IMR-90 (cell line): ENCODE measurements at regions not wholly inside any gene's neighbourhood (a gene's known extent, or its start where the extent isn't known, plus 50 kb on each side); places are given as distances from the start of the nearest gene placed in this dataset.

Experiments used
- ATAC-seq: fragments of 200-7000 bp; cut with Tn5 transposase; 2 replicates; pipeline ENCODE4 v1.9.1; 2020; ENCODE audit warnings: low read depth, mild to moderate bottlenecking, moderate library complexity
- BruUV-seq: library from RNA; stranded (reverse); fragments of 400-500 nt; replicated peaks from 2 replicates; lab custom pipeline; 2021; lab: Mats Ljungman, UMichigan
- CTCF ChIA-PET: fragments of 300-600 bp; formaldehyde crosslinking; extraction: SDS; loops from one replicate; lab custom pipeline; 2021; ENCODE audit warnings: antibody characterized with exemption; lab: Yijun Ruan, JAX
- POLR2A ChIA-PET: fragments of 300-600 bp; sonication (Branson Sonifier 250); formaldehyde crosslinking; loops from one replicate; lab custom pipeline; 2022; ENCODE audit warnings: antibody characterized with exemption; ENCODE audit not compliant: unreplicated experiment; lab: Charles Lee
- DNase-seq: peaks from one replicate; pipeline ENCODE4 v3.0.0; 2013
- H2AFZ ChIP-seq: replicated peaks from 2 replicates; pipeline ENCODE3; 2013; ENCODE audit warnings: low read length, mild to moderate bottlenecking; ENCODE audit not compliant: poor library complexity
- H2AK5ac ChIP-seq: 2 replicates; pipeline ENCODE4 v1.6.1; 2013; ENCODE audit warnings: low read depth, low read length, inconsistent platforms
- H2AK9ac ChIP-seq: replicated peaks from 2 replicates; pipeline ENCODE3; 2013; ENCODE audit warnings: mild to moderate bottlenecking, low read depth, low read length, moderate library complexity; ENCODE audit not compliant: poor library complexity
- H2BK120ac ChIP-seq: 2 replicates; pipeline ENCODE4 v1.6.1; 2013; ENCODE audit warnings: low read depth, low read length, inconsistent platforms
- H2BK15ac ChIP-seq: 3 replicates; pipeline ENCODE4 v1.6.1; 2013; ENCODE audit warnings: low read depth, low read length, inconsistent platforms
- H2BK20ac ChIP-seq: 2 replicates; pipeline ENCODE4 v1.6.1; 2013; ENCODE audit warnings: low read depth, mild to moderate bottlenecking, inconsistent platforms, low read length, moderate library complexity
- H2BK5ac ChIP-seq: 2 replicates; pipeline ENCODE4 v1.6.1; 2013; ENCODE audit warnings: mild to moderate bottlenecking, low read depth, low read length, inconsistent platforms; ENCODE audit not compliant: poor library complexity, severe bottlenecking
- H3K14ac ChIP-seq: replicated peaks from 2 replicates; pipeline ENCODE4 v1.6.1; 2013; ENCODE audit warnings: low read depth, low read length, inconsistent platforms
- H3K18ac ChIP-seq: 2 replicates; pipeline ENCODE4 v1.6.1; 2013; ENCODE audit warnings: low read depth, low read length, control low read depth
- H3K23ac ChIP-seq: 2 replicates; pipeline ENCODE4 v1.6.1; 2013; ENCODE audit warnings: low read depth, low read length, inconsistent platforms
- H3K27ac ChIP-seq: 2 replicates; pipeline ENCODE4 v1.5.1; 2013; ENCODE audit warnings: mild to moderate bottlenecking, control low read depth, low read length; ENCODE audit not compliant: insufficient read depth
- H3K27me3 ChIP-seq: 2 replicates; pipeline ENCODE4 v1.6.1; 2013; ENCODE audit warnings: low read length; ENCODE audit not compliant: control insufficient read depth, insufficient read depth
- H3K36me3 ChIP-seq: 2 replicates; pipeline ENCODE4 v1.6.1; 2013; ENCODE audit warnings: low read length, mixed read lengths; ENCODE audit not compliant: control insufficient read depth, insufficient read depth
- H3K4ac ChIP-seq: 2 replicates; pipeline ENCODE4 v1.6.1; 2013; ENCODE audit warnings: low read depth, low read length, inconsistent platforms
- H3K4me1 ChIP-seq: 2 replicates; pipeline ENCODE4 v1.6.1; 2013; ENCODE audit warnings: low read length, mixed read lengths; ENCODE audit not compliant: control insufficient read depth, insufficient read depth
- H3K4me2 ChIP-seq: 2 replicates; pipeline ENCODE4 v1.6.1; 2013; ENCODE audit warnings: low read depth, mild to moderate bottlenecking, control low read depth, low read length, moderate library complexity
- H3K4me3 ChIP-seq: 2 replicates; pipeline ENCODE4 v1.5.1; 2013; ENCODE audit warnings: low read depth, mild to moderate bottlenecking, control low read depth, low read length, moderate library complexity; ENCODE audit not compliant: insufficient read depth
- H3K56ac ChIP-seq: 2 replicates; pipeline ENCODE4 v1.6.1; 2013; ENCODE audit warnings: low read length, inconsistent platforms; ENCODE audit not compliant: insufficient read depth; ENCODE audit errors: extremely low read depth
- H3K79me1 ChIP-seq, 2 experiments: 2 replicates each; pipeline ENCODE4 v1.6.1; 2013; ENCODE audit warnings: low read length in 2 of 2, inconsistent platforms in 1 of 2, low read depth in 1 of 2
- H3K9ac ChIP-seq: 2 replicates; pipeline ENCODE4 v1.6.1; 2013; ENCODE audit warnings: low read depth, low read length, control low read depth
- H3K9me1 ChIP-seq: 2 replicates; pipeline ENCODE4 v1.6.1; 2013; ENCODE audit warnings: low read length, inconsistent platforms; ENCODE audit not compliant: insufficient read depth
- H3K9me3 ChIP-seq: 2 replicates; pipeline ENCODE4 v1.6.1; 2013; ENCODE audit warnings: low read length; ENCODE audit not compliant: control insufficient read depth, insufficient read depth
- H4K20me1 ChIP-seq: 2 replicates; pipeline ENCODE4 v1.6.1; 2013; ENCODE audit warnings: low read length, inconsistent platforms; ENCODE audit not compliant: insufficient read depth
- H4K5ac ChIP-seq: 2 replicates; pipeline ENCODE4 v1.6.1; 2013; ENCODE audit warnings: mild to moderate bottlenecking, low read depth, low read length, control low read depth
- H4K8ac ChIP-seq, 2 experiments: 2 replicates each; pipeline ENCODE4 v1.6.1; 2013; ENCODE audit warnings: low read depth in 2 of 2, low read length in 2 of 2, control low read depth in 1 of 2, inconsistent platforms in 1 of 2
- H4K91ac ChIP-seq: 2 replicates; pipeline ENCODE4 v1.6.1; 2013; ENCODE audit warnings: low read depth, low read length, inconsistent platforms; ENCODE audit not compliant: insufficient read depth
- BHLHE40 ChIP-seq: fragments of 150-350 bp; IDR thresholded peaks from 2 replicates; pipeline ENCODE4 v1.6.1; 2016; ENCODE audit warnings: mild to moderate bottlenecking, low read depth, low read length
- CEBPB ChIP-seq: IDR thresholded peaks from 2 replicates; pipeline ENCODE4 v1.6.1; 2012; ENCODE audit warnings: low read depth, low read length, improper control_type of control experiment
- CHD1 ChIP-seq: IDR thresholded peaks from 2 replicates; pipeline ENCODE4 v1.6.1; 2012; ENCODE audit warnings: low read depth, low read length, improper control_type of control experiment
- FOS ChIP-seq: fragments of 150-350 bp; IDR thresholded peaks from 2 replicates; pipeline ENCODE4 v1.6.1; 2016; ENCODE audit warnings: low read depth, low read length
- MAFK ChIP-seq: IDR thresholded peaks from 2 replicates; pipeline ENCODE4 v1.6.1; 2012; ENCODE audit warnings: low read depth, low read length, improper control_type of control experiment
- MAZ ChIP-seq: IDR thresholded peaks from 2 replicates; pipeline ENCODE4 v1.6.1; 2012; ENCODE audit warnings: low read depth, mild to moderate bottlenecking, low read length, improper control_type of control experiment, moderate library complexity, borderline replicate concordance
- MXI1 ChIP-seq: IDR thresholded peaks from 2 replicates; pipeline ENCODE4 v1.6.1; 2012; ENCODE audit warnings: low read depth, mild to moderate bottlenecking, low read length, moderate library complexity, borderline replicate concordance
- NFE2L2 ChIP-seq: fragments of 150-350 bp; IDR thresholded peaks from 2 replicates; pipeline ENCODE4 v1.6.1; 2016; ENCODE audit warnings: low read depth, mild to moderate bottlenecking, low read length
- POLR2A ChIP-seq: IDR thresholded peaks from 2 replicates; pipeline ENCODE4 v1.6.1; 2012; ENCODE audit warnings: mild to moderate bottlenecking, low read depth, low read length
- RAD21 ChIP-seq: IDR thresholded peaks from 2 replicates; pipeline ENCODE4 v1.6.1; 2012; ENCODE audit warnings: low read length, improper control_type of control experiment
- RCOR1 ChIP-seq: IDR thresholded peaks from 2 replicates; pipeline ENCODE4 v1.6.1; 2012; ENCODE audit warnings: mild to moderate bottlenecking, low read length, improper control_type of control experiment; ENCODE audit not compliant: insufficient replicate concordance
- RFX5 ChIP-seq: IDR thresholded peaks from 2 replicates; pipeline ENCODE4 v1.8.0; 2012; ENCODE audit warnings: low read depth, mild to moderate bottlenecking, low read length, moderate library complexity
- SMC3 ChIP-seq: fragments of 150-350 bp; IDR thresholded peaks from 2 replicates; pipeline ENCODE4 v1.6.1; 2016; ENCODE audit warnings: low read depth, mild to moderate bottlenecking, antibody characterized with exemption, low read length, moderate library complexity
- WGBS, 2 experiments: methylation state at CpG; one replicate each; pipeline versions ENCODE4 v1.1.5 to v1.1.7; 2013; ENCODE audit warnings: missing lambda C conversion rate in 2 of 2; ENCODE audit not compliant: insufficient read length in 1 of 2; ENCODE audit errors: extremely low coverage in 2 of 2; 5-methylcytosine and 5-hydroxymethylcytosine counted together
- dilution Hi-C: fragments of 300-500 bp; cut with HindIII; formaldehyde crosslinking; loops from one replicate; pipeline ENCODE4 v1.14.3; 2018; ENCODE audit warnings: low sequenced_read_pairs; ENCODE audit not compliant: unreplicated experiment
- in situ Hi-C: fragments of 300-500 bp; cut with MboI; formaldehyde crosslinking; loops from 3 replicates; pipeline ENCODE4 v1.14.3; 2019; ENCODE audit warnings: low sequenced_read_pairs, inconsistent platforms, mixed read lengths
- intact Hi-C: fragments of 100-400 bp; cut with micrococcal nuclease; formaldehyde crosslinking; loops from 2 replicates; pipeline ENCODE4 v1.10.0; 2022
- TF ChIP-seq, protein P1 (sequence below): fragments of 150-350 bp; IDR thresholded peaks from 2 replicates; pipeline ENCODE4 v1.6.1; 2016; ENCODE audit warnings: low read depth, mild to moderate bottlenecking, low read length, moderate library complexity, borderline replicate concordance
- TF ChIP-seq, protein P2 (sequence below): fragments of 150-350 bp; IDR thresholded peaks from 2 replicates; pipeline ENCODE4 v1.6.1; 2017; ENCODE audit warnings: mild to moderate bottlenecking, antibody characterized with exemption, low read length, low read depth
- TF ChIP-seq, protein P3 (sequence below): conservative IDR thresholded peaks from 2 replicates; pipeline ENCODE4 v1.5.1; 2012; ENCODE audit warnings: mild to moderate bottlenecking, low read depth, low read length, improper control_type of control experiment

DNA sequence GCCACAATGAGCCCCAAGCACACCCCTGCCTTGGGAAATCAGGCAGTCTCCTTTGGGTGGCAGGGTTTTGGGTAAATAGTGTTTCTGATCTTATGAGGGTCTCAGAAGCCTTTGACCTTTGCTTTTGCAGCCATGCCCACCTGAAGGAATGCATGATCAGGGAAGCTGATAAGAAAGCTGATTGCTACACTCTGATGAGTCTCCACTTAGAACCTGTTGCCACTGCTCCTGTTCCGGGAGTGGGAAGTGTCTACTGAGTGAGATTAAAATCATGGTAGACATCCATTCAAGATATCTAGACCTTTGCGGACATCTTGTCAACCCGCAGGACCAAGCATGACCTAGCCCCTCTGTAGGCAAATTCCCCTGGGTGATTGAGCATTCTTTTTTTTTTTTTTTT is 282.6 kb downstream of the SKIDA1 start:
- Histone ChIP-seq H3K4ac (no peak overlapping the region), H2AK5ac (no peak overlapping the region), H3K23ac (no peak overlapping the region), H4K20me1 (no peaks in the 10 kb centered on the region), H2BK20ac (no peak overlapping the region), H2BK15ac (no peak overlapping the region), H3K4me2 (no peak overlapping the region), H3K36me3 (no peaks in the 10 kb centered on the region), H2AFZ (no peak overlapping the region), H4K8ac (no peak overlapping the region), H3K4me1 (no peaks in the 10 kb centered on the region), H3K9ac (no peak overlapping the region), H3K27ac (no peak overlapping the region), H3K79me1 (no peaks in the 10 kb centered on the region), H2BK120ac (no peak overlapping the region), H3K4me3 (no peak overlapping the region), H4K91ac (no peak overlapping the region), H4K5ac (no peak overlapping the region), H2AK9ac (no peak overlapping the region), H2BK5ac (no peak overlapping the region), H3K27me3 (no peaks in the 10 kb centered on the region), H3K14ac (no peak overlapping the region), H3K18ac (no peak overlapping the region), H3K9me1 (no peaks in the 10 kb centered on the region), H3K56ac (no peak overlapping the region), H3K9me3 (no peaks in the 10 kb centered on the region)
- intact Hi-C loops (no loop called here), in situ Hi-C loops (no loop called here), dilution Hi-C loops (no loop called here)
- no peak for DNase-seq
- POLR2A ChIA-PET, result no interaction called here
- no peak for ATAC-seq
- no peak for TF ChIP-seq NFE2L2
- no peak for TF ChIP-seq CHD1
- no peak for TF ChIP-seq MXI1
- TF ChIP-seq SMC3, result no peak
- no peak for TF ChIP-seq RAD21
- TF ChIP-seq, protein P1, sequence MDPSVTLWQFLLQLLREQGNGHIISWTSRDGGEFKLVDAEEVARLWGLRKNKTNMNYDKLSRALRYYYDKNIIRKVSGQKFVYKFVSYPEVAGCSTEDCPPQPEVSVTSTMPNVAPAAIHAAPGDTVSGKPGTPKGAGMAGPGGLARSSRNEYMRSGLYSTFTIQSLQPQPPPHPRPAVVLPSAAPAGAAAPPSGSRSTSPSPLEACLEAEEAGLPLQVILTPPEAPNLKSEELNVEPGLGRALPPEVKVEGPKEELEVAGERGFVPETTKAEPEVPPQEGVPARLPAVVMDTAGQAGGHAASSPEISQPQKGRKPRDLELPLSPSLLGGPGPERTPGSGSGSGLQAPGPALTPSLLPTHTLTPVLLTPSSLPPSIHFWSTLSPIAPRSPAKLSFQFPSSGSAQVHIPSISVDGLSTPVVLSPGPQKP, result no peak
- TF ChIP-seq, protein P2, sequence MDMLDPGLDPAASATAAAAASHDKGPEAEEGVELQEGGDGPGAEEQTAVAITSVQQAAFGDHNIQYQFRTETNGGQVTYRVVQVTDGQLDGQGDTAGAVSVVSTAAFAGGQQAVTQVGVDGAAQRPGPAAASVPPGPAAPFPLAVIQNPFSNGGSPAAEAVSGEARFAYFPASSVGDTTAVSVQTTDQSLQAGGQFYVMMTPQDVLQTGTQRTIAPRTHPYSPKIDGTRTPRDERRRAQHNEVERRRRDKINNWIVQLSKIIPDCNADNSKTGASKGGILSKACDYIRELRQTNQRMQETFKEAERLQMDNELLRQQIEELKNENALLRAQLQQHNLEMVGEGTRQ, result no peak
- TF ChIP-seq POLR2A, result no peak
- no peak for TF ChIP-seq RCOR1
- TF ChIP-seq, protein P3, sequence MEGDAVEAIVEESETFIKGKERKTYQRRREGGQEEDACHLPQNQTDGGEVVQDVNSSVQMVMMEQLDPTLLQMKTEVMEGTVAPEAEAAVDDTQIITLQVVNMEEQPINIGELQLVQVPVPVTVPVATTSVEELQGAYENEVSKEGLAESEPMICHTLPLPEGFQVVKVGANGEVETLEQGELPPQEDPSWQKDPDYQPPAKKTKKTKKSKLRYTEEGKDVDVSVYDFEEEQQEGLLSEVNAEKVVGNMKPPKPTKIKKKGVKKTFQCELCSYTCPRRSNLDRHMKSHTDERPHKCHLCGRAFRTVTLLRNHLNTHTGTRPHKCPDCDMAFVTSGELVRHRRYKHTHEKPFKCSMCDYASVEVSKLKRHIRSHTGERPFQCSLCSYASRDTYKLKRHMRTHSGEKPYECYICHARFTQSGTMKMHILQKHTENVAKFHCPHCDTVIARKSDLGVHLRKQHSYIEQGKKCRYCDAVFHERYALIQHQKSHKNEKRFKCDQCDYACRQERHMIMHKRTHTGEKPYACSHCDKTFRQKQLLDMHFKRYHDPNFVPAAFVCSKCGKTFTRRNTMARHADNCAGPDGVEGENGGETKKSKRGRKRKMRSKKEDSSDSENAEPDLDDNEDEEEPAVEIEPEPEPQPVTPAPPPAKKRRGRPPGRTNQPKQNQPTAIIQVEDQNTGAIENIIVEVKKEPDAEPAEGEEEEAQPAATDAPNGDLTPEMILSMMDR, result no peak
- no peak for TF ChIP-seq MAZ
- no peak for TF ChIP-seq CEBPB
- no peak for TF ChIP-seq RFX5
- no peak for TF ChIP-seq BHLHE40
- TF ChIP-seq MAFK, result no peak
- TF ChIP-seq FOS, result no peak
- WGBS, 2 experiments, result no CpG with 5 or more reads among the region's 3 CpGs
- CTCF ChIA-PET, result interaction anchor here (0.5 kb wide), 1 partner anchor 53 kb away, joined by 5 read pairs; no protein-coding TSS in a partner anchor
- BruUV-seq, result no TSS peak
